PC-3 (cell line): ENCODE measurements at regions not wholly inside any gene's neighbourhood (a gene's known extent, or its start where the extent isn't known, plus 50 kb on each side); places are given as distances from the start of the nearest gene placed in this dataset.

Source experiments
- CTCF ChIP-seq: fragments of 300-600 bp; sonication (generic); conservative IDR thresholded peaks from 2 replicates; pipeline ENCODE4 v1.5.1; 2017; ENCODE audit warnings: antibody characterized with exemption, low read depth, mild to moderate bottlenecking, low read length
- EZH2 ChIP-seq: fragments of 300-600 bp; sonication (generic); IDR thresholded peaks from one replicate; pipeline ENCODE4 v1.6.1; 2017; ENCODE audit warnings: antibody characterized with exemption, mild to moderate bottlenecking, low read length; ENCODE audit not compliant: unreplicated experiment

- TF ChIP-seq EZH2 (no peak), CTCF (no peak)
Measured at GRCh38 chr11:42054351-42054900, 595.0 kb upstream of the LRRC4C start.
